Esophagus squamous epithelium (tissue), 4 donors: ENCODE measurements at regions not wholly inside any gene's neighbourhood (a gene's known extent, or its start where the extent isn't known, plus 50 kb on each side); places are given as distances from the start of the nearest gene placed in this dataset.

Experiments used
- CTCF ChIP-seq, 6 experiments: fragments of 450-650 bp in 4 of 6; fragments of 200-600 bp in 2 of 6; sonication (generic) in 2 of 6; IDR thresholded peaks; one replicate each; pipeline ENCODE4 v1.5.1; 2016 to 2019; ENCODE audit warnings: antibody characterized with exemption in 6 of 6, mild to moderate bottlenecking in 4 of 6, moderate library complexity in 4 of 6
- POLR2A ChIP-seq, 4 donors: fragments of 450-650 bp; IDR thresholded peaks; one replicate each; pipeline ENCODE4 v1.6.1; 2017; ENCODE audit warnings: antibody characterized with exemption in 4 of 4, mild to moderate bottlenecking in 4 of 4, moderate library complexity in 3 of 4

- TF ChIP-seq CTCF (IDR thresholded peaks at IDR 0.05) = no peak
- TF ChIP-seq POLR2A (IDR thresholded peaks at IDR 0.05) = no peak
Measured at GRCh38 chr22:27156821-27157489, 499.6 kb downstream of the MIAT start.
